Loucy (cell line): ENCODE measurements at regions not wholly inside any gene's neighbourhood (a gene's known extent, or its start where the extent isn't known, plus 50 kb on each side); places are given as distances from the start of the nearest gene placed in this dataset.

Experiments used
- CTCF ChIP-seq: fragments of 200-600 bp; sonication (generic); conservative IDR thresholded peaks from 2 replicates; pipeline ENCODE4 v1.5.1; 2014; ENCODE audit warnings: mild to moderate bottlenecking, antibody characterized with exemption, low read length
- EZH2phosphoT487 ChIP-seq: fragments of 200-600 bp; IDR thresholded peaks from 2 replicates; pipeline ENCODE4 v1.6.1; 2018; ENCODE audit warnings: antibody characterized with exemption, mild to moderate bottlenecking, moderate library complexity, borderline replicate concordance

GRCh38 chr13:104571161-104571892 lies 1505.1 kb upstream of the SLC10A2 start:
- peak; percentile 61 for TF ChIP-seq CTCF
- no peak for TF ChIP-seq EZH2phosphoT487
